ENCODE measurements at regions not wholly inside any gene's neighbourhood (a gene's known extent, or its start where the extent isn't known, plus 50 kb on each side); places are given as distances from the start of the nearest gene placed in this dataset.

GRCh38 chr16:61575617-61576016, 460.6 kb downstream of the CDH8 start:
- CTCF ChIA-PET = no interaction called here
- H3K9ac ChIP-seq = no peak overlapping the region
- H3K27me3 ChIP-seq (ENCODE audit: insufficient read depth) = no peaks in the 10 kb centered on the region
- DNase-seq = no peak
- POLR2A ChIA-PET = no interaction called here
- no peaks in the 10 kb centered on the region for H3F3A ChIP-seq (replicated peaks; ENCODE audit: insufficient read depth)
- no peak overlapping the region for H3K4me3 ChIP-seq (ENCODE audit: low read depth in 2 of 2, low read length in 1 of 2)
- no peak overlapping the region for H2AFZ ChIP-seq (ENCODE audit: low read depth)
- no peak overlapping the region for H3K4me2 ChIP-seq
- H3K9me2 ChIP-seq = no peaks in the 10 kb centered on the region
- no peaks in the 10 kb centered on the region for H3K79me2 ChIP-seq (ENCODE audit: insufficient read depth)
- H4K20me1 ChIP-seq (ENCODE audit: insufficient read depth) = no peaks in the 10 kb centered on the region
- no peaks in the 10 kb centered on the region for H3K36me3 ChIP-seq (replicated peaks in 1 of 2; ENCODE audit: control insufficient read depth in 1 of 2, insufficient read depth in 2 of 2, low read length in 1 of 2)
- H3K27ac ChIP-seq (ENCODE audit: low read depth in 2 of 2, low read length in 1 of 2) = no peak overlapping the region
- no peak for TF ChIP-seq IRF3 (IDR thresholded peaks at IDR 0.05; ENCODE audit: low read depth, low read length)
- TF ChIP-seq FOSL2 (IDR thresholded peaks at IDR 0.05; ENCODE audit: borderline replicate concordance, low read depth) = no peak
- no peak for TF ChIP-seq TCF12 (IDR thresholded peaks at IDR 0.05)
- TF ChIP-seq FOXM1 (IDR thresholded peaks at IDR 0.05; ENCODE audit: low read depth) = no peak
- no peak for TF ChIP-seq NFIC (IDR thresholded peaks at IDR 0.05; ENCODE audit: borderline replicate concordance)
- TF ChIP-seq RAD21 (IDR thresholded peaks at IDR 0.05; ENCODE audit: low read length) = no peak
- TF ChIP-seq MXI1 (IDR thresholded peaks at IDR 0.05; ENCODE audit: low read depth, low read length) = no peak
- TF ChIP-seq TEAD4 (IDR thresholded peaks at IDR 0.05; ENCODE audit: borderline replicate concordance, insufficient read depth) = no peak
- TF ChIP-seq ELF1 (IDR thresholded peaks at IDR 0.05) = no peak
- no peak for TF ChIP-seq CHD2 (IDR thresholded peaks at IDR 0.05; ENCODE audit: low read length, partially characterized antibody)
- no peak for TF ChIP-seq PBX3 (IDR thresholded peaks at IDR 0.05)
- TF ChIP-seq TAF1 (IDR thresholded peaks at IDR 0.05; ENCODE audit: borderline replicate concordance, low read depth, low read length) = no peak
- no peak for TF ChIP-seq RFX5 (IDR thresholded peaks at IDR 0.05; ENCODE audit: low read length)
- no peak for TF ChIP-seq ZBTB33 (IDR thresholded peaks at IDR 0.05; ENCODE audit: borderline replicate concordance, low read depth)
- TF ChIP-seq POLR2AphosphoS5 (IDR thresholded peaks at IDR 0.05; ENCODE audit: low read depth, low read length) = no peak
- TF ChIP-seq JUND (IDR thresholded peaks at IDR 0.05) = no peak
- TF ChIP-seq RXRA (IDR thresholded peaks at IDR 0.05; ENCODE audit: borderline replicate concordance, low read depth) = no peak
- no peak for TF ChIP-seq MEF2A (IDR thresholded peaks at IDR 0.05; ENCODE audit: borderline replicate concordance, low read depth)
- no peak for TF ChIP-seq GATA2 (CRISPR knock-in tag; IDR thresholded peaks at IDR 0.05)
- H3K4me1 ChIP-seq (ENCODE audit: control insufficient read depth in 1 of 2, insufficient read depth in 2 of 2, low read depth in 1 of 2, low read length in 1 of 2) = no peaks in the 10 kb centered on the region
- 15% methylated on average over 3 of the region's 3 CpGs for WGBS (ENCODE audit: low lambda C conversion rate)
- no peaks in the 10 kb centered on the region for H3K9me3 ChIP-seq

Data from SK-N-SH (cell line).